Thoracic aorta (tissue), 2 donors: ENCODE measurements at regions not wholly inside any gene's neighbourhood (a gene's known extent, or its start where the extent isn't known, plus 50 kb on each side); places are given as distances from the start of the nearest gene placed in this dataset.

Experiments used
- ATAC-seq: fragments of 150-250 bp; one replicate; pipeline ENCODE4 v1.8.0; 2017; ENCODE audit warnings: low read depth; ENCODE audit not compliant: insufficient number of reproducible peaks, low FRiP score
- DNase-seq: peaks from one replicate; pipeline ENCODE4 v3.0.0-alpha.2; 2020; ENCODE audit warnings: low spot score
- H3K27ac ChIP-seq, 2 donors: fragments of 200-600 bp; sonication (generic); 1 replicate in 1 of 2; 2 replicates in 1 of 2; pipeline ENCODE4 v1.5.1; 2016; ENCODE audit warnings: mild to moderate bottlenecking in 2 of 2, moderate library complexity in 2 of 2
- H3K27me3 ChIP-seq: fragments of 200-600 bp; sonication (generic); replicated peaks from 2 replicates; pipeline ENCODE4 v1.6.0; 2016; ENCODE audit warnings: mild to moderate bottlenecking; ENCODE audit not compliant: insufficient read depth
- H3K36me3 ChIP-seq: fragments of 200-600 bp; sonication (generic); one replicate; pipeline ENCODE4 v1.5.1; 2016
- H3K4me1 ChIP-seq, 2 donors: fragments of 200-600 bp; sonication (generic); 1 replicate in 1 of 2; 2 replicates in 1 of 2; pipeline versions ENCODE4 v1.5.1 to v1.6.0; 2016; ENCODE audit warnings: low read depth in 2 of 2, mild to moderate bottlenecking in 1 of 2; ENCODE audit not compliant: control insufficient read depth in 1 of 2
- H3K4me3 ChIP-seq: fragments of 200-600 bp; sonication (generic); 2 replicates; pipeline ENCODE4 v1.5.1; 2016; ENCODE audit warnings: mild to moderate bottlenecking
- H3K9me3 ChIP-seq: fragments of 200-600 bp; sonication (generic); 2 replicates; pipeline ENCODE4 v1.5.1; 2016
- TF ChIP-seq, protein P1 (sequence below): fragments of 200-600 bp; sonication (generic); IDR thresholded peaks from one replicate; pipeline ENCODE4 v1.5.1; 2019; ENCODE audit warnings: antibody characterized with exemption

DNA sequence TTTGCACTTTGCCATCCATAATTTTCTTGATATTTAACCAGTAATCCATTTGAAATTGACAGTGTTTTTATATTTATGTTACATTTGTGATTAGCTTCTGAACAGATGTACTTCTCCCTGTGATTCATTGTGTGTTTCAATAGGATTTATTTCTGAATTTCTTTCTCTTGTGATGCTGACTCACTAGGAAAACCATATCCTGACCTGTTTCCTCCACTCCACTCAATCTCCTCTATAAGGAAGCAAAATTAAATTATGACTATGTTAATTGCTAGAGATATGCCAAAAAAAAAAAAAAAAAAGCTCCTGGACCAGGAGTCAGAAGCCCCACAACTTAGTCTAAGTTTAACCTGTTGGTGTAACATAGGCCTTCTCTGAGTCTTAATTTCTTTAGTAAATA is 614.6 kb upstream of the SPRY2 start:
- ATAC-seq, result no peak
- Histone ChIP-seq H3K9me3 (no peaks in the 10 kb centered on the region), H3K36me3 (no peaks in the 10 kb centered on the region), H3K4me1 (no peaks in the 10 kb centered on the region), H3K27me3 (no peaks in the 10 kb centered on the region), H3K27ac (no peak overlapping the region), H3K4me3 (no peak overlapping the region)
- TF ChIP-seq, protein P1, sequence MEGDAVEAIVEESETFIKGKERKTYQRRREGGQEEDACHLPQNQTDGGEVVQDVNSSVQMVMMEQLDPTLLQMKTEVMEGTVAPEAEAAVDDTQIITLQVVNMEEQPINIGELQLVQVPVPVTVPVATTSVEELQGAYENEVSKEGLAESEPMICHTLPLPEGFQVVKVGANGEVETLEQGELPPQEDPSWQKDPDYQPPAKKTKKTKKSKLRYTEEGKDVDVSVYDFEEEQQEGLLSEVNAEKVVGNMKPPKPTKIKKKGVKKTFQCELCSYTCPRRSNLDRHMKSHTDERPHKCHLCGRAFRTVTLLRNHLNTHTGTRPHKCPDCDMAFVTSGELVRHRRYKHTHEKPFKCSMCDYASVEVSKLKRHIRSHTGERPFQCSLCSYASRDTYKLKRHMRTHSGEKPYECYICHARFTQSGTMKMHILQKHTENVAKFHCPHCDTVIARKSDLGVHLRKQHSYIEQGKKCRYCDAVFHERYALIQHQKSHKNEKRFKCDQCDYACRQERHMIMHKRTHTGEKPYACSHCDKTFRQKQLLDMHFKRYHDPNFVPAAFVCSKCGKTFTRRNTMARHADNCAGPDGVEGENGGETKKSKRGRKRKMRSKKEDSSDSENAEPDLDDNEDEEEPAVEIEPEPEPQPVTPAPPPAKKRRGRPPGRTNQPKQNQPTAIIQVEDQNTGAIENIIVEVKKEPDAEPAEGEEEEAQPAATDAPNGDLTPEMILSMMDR, result no peak
- DNase-seq, result no peak

DNA sequence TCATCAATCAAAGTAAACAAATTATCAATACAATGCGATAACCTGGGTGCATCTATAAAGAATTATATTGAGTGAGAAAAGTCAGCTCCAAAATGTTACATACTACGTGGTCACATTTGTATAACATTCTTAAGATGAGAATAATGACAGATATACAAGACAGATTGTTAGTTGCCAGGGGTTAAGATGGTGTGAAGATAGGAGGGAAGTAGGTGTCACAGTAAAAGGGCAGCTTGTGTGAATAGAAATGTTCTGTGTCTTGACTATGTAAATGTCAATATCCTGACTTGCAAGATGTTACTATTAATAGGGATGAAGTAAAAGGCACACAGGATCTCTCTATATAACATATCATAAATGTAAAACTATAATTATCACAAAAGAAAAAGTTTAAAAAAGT is 611.2 kb upstream of the SPRY2 start:
- Histone ChIP-seq H3K36me3 (no peaks in the 10 kb centered on the region), H3K4me1 (no peaks in the 10 kb centered on the region), H3K27me3 (no peaks in the 10 kb centered on the region), H3K4me3 (no peak overlapping the region), H3K9me3 (no peaks in the 10 kb centered on the region), H3K27ac (no peak overlapping the region)
- DNase-seq (no peak), ATAC-seq (no peak)
- TF ChIP-seq, protein P1, result no peak

DNA sequence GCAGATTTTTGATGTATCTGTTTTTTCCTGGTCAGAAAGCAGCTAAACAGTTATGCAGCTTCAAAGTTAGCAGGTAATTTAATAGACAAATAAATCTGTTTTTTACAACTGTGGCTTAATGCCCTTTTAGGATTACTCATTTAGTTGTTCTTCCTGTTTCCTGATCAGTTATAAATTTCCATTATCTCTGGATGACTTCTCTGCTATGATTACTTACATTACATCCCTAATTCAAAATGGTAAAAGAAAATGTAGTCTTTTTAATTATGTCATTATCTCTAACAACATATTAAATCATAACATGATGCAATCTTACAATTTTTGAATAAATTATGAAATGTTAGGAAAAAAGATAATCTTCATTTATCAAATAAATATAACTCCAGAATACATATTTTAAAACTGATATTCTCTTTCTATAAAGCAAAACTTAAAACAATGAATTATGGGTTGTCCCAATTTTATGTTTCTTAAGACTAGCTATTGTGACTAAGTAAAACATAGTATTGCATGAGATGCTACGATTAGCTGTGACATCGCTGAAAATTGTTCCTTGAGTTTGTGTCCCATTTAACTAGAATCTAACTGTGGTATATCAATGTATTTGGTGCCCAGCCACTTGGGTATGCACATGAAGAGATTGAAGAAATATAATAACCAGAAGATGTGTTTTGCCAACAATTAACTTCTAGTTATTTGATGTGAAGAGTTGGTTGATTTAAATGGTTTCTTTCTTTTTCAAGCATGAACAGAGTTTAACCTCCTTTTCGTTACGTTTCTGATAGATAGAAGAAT is 605.3 kb upstream of the SPRY2 start:
- H3K4me1 ChIP-seq, result no peaks in the 10 kb centered on the region
- no peak overlapping the region for H3K4me3 ChIP-seq
- ATAC-seq (no peak), DNase-seq (no peak)
- H3K27ac ChIP-seq, result no peak overlapping the region
- no peaks in the 10 kb centered on the region for H3K9me3 ChIP-seq
- H3K36me3 ChIP-seq, result no peaks in the 10 kb centered on the region
- no peaks in the 10 kb centered on the region for H3K27me3 ChIP-seq
- TF ChIP-seq, protein P1, result no peak

DNA sequence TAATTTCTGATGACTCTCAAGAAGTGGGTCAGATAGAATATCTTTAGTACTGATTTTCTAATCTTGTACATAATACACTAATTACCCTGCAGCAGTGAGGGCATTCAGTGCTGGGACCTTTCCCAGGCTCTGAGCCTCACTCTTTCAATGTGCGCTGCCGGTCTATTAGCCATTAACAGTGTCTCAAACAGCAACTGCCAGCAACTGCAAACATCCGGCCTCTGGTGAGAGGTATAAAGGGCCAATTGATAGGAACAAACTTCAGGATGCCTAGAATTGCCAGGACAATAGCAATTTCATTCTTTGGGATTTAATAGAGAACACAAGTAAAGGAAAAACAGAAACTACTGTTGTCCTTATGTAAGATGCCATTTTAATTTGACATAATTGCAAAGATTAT is 604.4 kb upstream of the SPRY2 start:
- no peak for DNase-seq
- ATAC-seq, result no peak
- no peak overlapping the region for H3K4me3 ChIP-seq
- no peaks in the 10 kb centered on the region for H3K9me3 ChIP-seq
- no peaks in the 10 kb centered on the region for H3K36me3 ChIP-seq
- TF ChIP-seq, protein P1, result no peak
- H3K27ac ChIP-seq, result no peak overlapping the region
- no peaks in the 10 kb centered on the region for H3K27me3 ChIP-seq
- H3K4me1 ChIP-seq, result no peaks in the 10 kb centered on the region

DNA sequence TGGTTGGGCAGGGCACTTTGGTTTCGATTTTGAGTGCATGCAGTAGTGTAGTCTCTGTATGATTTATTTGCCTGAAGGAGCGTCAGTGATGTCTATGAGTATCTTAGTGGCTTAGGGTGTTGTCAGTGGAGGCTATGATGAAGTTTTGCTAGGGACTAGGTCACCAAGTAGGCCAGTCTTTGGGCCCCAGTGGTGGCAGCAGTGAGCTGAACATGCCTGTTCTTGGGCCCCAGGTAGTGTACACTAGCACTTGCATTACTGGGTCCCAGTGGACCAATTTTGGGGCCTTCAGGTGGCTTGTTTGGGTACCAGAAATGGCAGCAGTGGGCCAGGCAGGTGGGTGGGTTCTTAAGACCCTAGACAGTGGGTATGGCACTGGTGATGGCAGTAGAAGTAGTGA is 598.7 kb upstream of the SPRY2 start:
- Histone ChIP-seq H3K4me1 (no peaks in the 10 kb centered on the region), H3K27me3 (no peaks in the 10 kb centered on the region), H3K27ac (no peak overlapping the region), H3K4me3 (no peak overlapping the region), H3K9me3 (no peaks in the 10 kb centered on the region), H3K36me3 (no peaks in the 10 kb centered on the region)
- TF ChIP-seq, protein P1, result no peak
- DNase-seq, result no peak
- ATAC-seq, result no peak
